OCI-LY7 (cell line): ENCODE measurements at regions not wholly inside any gene's neighbourhood (a gene's known extent, or its start where the extent isn't known, plus 50 kb on each side); places are given as distances from the start of the nearest gene placed in this dataset.

Experiments
- BruUV-seq: library from RNA; stranded (reverse); fragments of 400-500 nt; replicated peaks from 2 replicates; lab custom pipeline; 2021; lab: Mats Ljungman, UMichigan
- CTCF ChIA-PET: fragments of 300-600 bp; sonication (Branson Sonifier 250); formaldehyde crosslinking; loops from one replicate; lab custom pipeline; 2022; ENCODE audit warnings: antibody characterized with exemption; ENCODE audit not compliant: unreplicated experiment; lab: Charles Lee
- POLR2A ChIA-PET: fragments of 300-600 bp; sonication (Branson Sonifier 250); formaldehyde crosslinking; loops from one replicate; lab custom pipeline; 2022; ENCODE audit warnings: antibody characterized with exemption; lab: Charles Lee
- DNase-seq: peaks from one replicate; pipeline ENCODE4 v3.0.0-alpha.2; 2015; ENCODE audit warnings: low spot score
- H2AFZ ChIP-seq: fragments of 200-600 bp; sonication (generic), shearing (Covaris generic); 2 replicates; pipeline ENCODE4 v1.6.1; 2014; ENCODE audit warnings: mild to moderate bottlenecking, antibody characterized with exemption, low read length, moderate library complexity
- H3K27ac ChIP-seq: fragments of 200-600 bp; sonication (generic); 2 replicates; pipeline ENCODE4 v1.5.1; 2014; ENCODE audit warnings: mixed run types, low read depth, mild to moderate bottlenecking, moderate library complexity, low read length, inconsistent platforms; ENCODE audit not compliant: poor library complexity, severe bottlenecking
- H3K36me3 ChIP-seq: fragments of 200-600 bp; sonication (generic); 2 replicates; pipeline ENCODE4 v1.6.1; 2014; ENCODE audit warnings: mild to moderate bottlenecking, antibody characterized with exemption, low read length, moderate library complexity, mixed read lengths; ENCODE audit not compliant: insufficient read depth
- H3K4me1 ChIP-seq: fragments of 200-600 bp; sonication (generic); 2 replicates; pipeline ENCODE4 v1.5.1; 2014; ENCODE audit warnings: mild to moderate bottlenecking, low read length; ENCODE audit not compliant: insufficient read depth, poor library complexity, severe bottlenecking
- H3K4me2 ChIP-seq: fragments of 200-600 bp; sonication (generic); 2 replicates; pipeline ENCODE4 v1.6.1; 2014; ENCODE audit warnings: mild to moderate bottlenecking, low read length
- H3K4me3 ChIP-seq: fragments of 200-600 bp; sonication (generic); 2 replicates; pipeline ENCODE4 v1.5.1; 2014; ENCODE audit warnings: mild to moderate bottlenecking, low read depth, low read length; ENCODE audit not compliant: poor library complexity, severe bottlenecking
- H3K79me2 ChIP-seq: fragments of 200-600 bp; sonication (generic); 2 replicates; pipeline ENCODE4 v1.6.1; 2016; ENCODE audit warnings: low read depth, mild to moderate bottlenecking, low read length, moderate library complexity, mixed read lengths; ENCODE audit not compliant: insufficient read depth
- H3K9me2 ChIP-seq: fragments of 200-600 bp; sonication (generic); 2 replicates; pipeline ENCODE4 v1.6.1; 2016; ENCODE audit warnings: mild to moderate bottlenecking, low read length, mixed read lengths; ENCODE audit not compliant: insufficient read depth
- H3K9me3 ChIP-seq: fragments of 200-600 bp; sonication (generic); 2 replicates; pipeline ENCODE4 v1.6.1; 2014; ENCODE audit warnings: mild to moderate bottlenecking, mixed run types, low read length, mixed read lengths
- H4K20me1 ChIP-seq: fragments of 200-600 bp; sonication (generic); 2 replicates; pipeline ENCODE4 v1.6.1; 2014; ENCODE audit warnings: mild to moderate bottlenecking, antibody characterized with exemption, low read length, moderate library complexity, mixed read lengths; ENCODE audit not compliant: insufficient read depth
- EZH2phosphoT487 ChIP-seq: fragments of 200-600 bp; sonication (generic); IDR thresholded peaks from 2 replicates; pipeline ENCODE4 v1.6.1; 2018; ENCODE audit warnings: low read depth, borderline replicate concordance, mild to moderate bottlenecking, mixed run types, antibody characterized with exemption, low read length, moderate library complexity, mixed read lengths
- intact Hi-C: fragments of 100-400 bp; cut with micrococcal nuclease; formaldehyde crosslinking; loops from one replicate; pipeline ENCODE4 v1.10.0; 2022; ENCODE audit not compliant: unreplicated experiment
- TF ChIP-seq, protein P1 (sequence below): fragments of 200-600 bp; sonication (generic); conservative IDR thresholded peaks from 2 replicates; pipeline ENCODE4 v1.5.1; 2014; ENCODE audit warnings: mild to moderate bottlenecking, antibody characterized with exemption, low read length, moderate library complexity, mixed read lengths

DNA sequence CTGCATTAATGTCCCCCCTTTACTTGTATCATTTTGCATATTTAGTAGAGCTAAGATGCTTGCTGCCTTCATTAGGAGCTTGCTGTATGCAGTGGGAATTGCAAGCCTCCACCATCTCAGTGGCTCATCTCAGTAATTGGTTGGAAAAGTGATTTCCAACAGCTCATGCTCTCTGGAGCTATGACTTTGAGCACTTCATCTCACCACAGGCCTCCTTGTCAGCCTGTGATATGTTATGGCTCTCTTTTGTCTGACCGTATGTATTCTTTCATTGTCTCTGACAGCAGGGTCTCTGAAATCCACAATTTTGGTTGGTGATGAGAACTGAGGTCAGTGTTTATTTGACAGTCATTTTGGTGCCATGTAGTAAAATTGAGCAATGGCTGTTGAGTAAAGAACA, 345.1 kb downstream of the FAT3 start:
- Histone ChIP-seq H3K4me2 (no peak overlapping the region), H3K4me3 (no peak overlapping the region), H3K79me2 (no peaks in the 10 kb centered on the region), H3K27ac (no peak overlapping the region), H3K36me3 (no peaks in the 10 kb centered on the region), H3K9me3 (no peaks in the 10 kb centered on the region), H2AFZ (no peak overlapping the region), H3K9me2 (no peaks in the 10 kb centered on the region), H4K20me1 (no peaks in the 10 kb centered on the region), H3K4me1 (no peaks in the 10 kb centered on the region)
- no TSS peak for BruUV-seq
- no peak for TF ChIP-seq EZH2phosphoT487
- TF ChIP-seq, protein P1, sequence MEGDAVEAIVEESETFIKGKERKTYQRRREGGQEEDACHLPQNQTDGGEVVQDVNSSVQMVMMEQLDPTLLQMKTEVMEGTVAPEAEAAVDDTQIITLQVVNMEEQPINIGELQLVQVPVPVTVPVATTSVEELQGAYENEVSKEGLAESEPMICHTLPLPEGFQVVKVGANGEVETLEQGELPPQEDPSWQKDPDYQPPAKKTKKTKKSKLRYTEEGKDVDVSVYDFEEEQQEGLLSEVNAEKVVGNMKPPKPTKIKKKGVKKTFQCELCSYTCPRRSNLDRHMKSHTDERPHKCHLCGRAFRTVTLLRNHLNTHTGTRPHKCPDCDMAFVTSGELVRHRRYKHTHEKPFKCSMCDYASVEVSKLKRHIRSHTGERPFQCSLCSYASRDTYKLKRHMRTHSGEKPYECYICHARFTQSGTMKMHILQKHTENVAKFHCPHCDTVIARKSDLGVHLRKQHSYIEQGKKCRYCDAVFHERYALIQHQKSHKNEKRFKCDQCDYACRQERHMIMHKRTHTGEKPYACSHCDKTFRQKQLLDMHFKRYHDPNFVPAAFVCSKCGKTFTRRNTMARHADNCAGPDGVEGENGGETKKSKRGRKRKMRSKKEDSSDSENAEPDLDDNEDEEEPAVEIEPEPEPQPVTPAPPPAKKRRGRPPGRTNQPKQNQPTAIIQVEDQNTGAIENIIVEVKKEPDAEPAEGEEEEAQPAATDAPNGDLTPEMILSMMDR = no peak
- CTCF ChIA-PET = no interaction called here
- POLR2A ChIA-PET = no interaction called here
- DNase-seq = no peak
- intact Hi-C loops = no loop called here

DNA sequence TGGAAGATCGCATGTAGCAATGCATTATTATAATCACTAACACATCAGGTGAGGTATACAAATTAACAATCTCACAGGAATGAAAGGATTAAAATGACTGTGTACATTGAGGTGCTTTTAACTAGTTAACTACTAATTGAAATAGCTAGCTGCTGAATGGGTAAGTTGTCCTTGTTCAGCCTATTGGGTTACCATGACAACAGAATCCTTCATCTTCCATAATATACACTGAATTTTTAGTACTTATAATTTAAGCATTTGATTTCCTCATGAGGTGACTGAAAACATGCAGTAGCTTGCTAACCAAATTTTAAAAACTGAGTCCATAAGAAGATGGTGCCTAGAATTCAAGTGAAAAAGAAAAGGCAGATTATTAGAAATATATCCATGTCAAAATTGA, 347.9 kb downstream of the FAT3 start:
- Histone ChIP-seq H3K9me3 (no peaks in the 10 kb centered on the region), H3K4me1 (no peaks in the 10 kb centered on the region), H3K27ac (no peak overlapping the region), H2AFZ (no peak overlapping the region), H3K4me2 (no peak overlapping the region), H3K4me3 (no peak overlapping the region), H4K20me1 (no peaks in the 10 kb centered on the region), H3K36me3 (no peaks in the 10 kb centered on the region), H3K79me2 (no peaks in the 10 kb centered on the region), H3K9me2 (no peaks in the 10 kb centered on the region)
- intact Hi-C loops = no loop called here
- no peak for DNase-seq
- POLR2A ChIA-PET = no interaction called here
- BruUV-seq = no TSS peak
- TF ChIP-seq EZH2phosphoT487 = no peak
- TF ChIP-seq, protein P1 = no peak
- CTCF ChIA-PET = no interaction called here

DNA sequence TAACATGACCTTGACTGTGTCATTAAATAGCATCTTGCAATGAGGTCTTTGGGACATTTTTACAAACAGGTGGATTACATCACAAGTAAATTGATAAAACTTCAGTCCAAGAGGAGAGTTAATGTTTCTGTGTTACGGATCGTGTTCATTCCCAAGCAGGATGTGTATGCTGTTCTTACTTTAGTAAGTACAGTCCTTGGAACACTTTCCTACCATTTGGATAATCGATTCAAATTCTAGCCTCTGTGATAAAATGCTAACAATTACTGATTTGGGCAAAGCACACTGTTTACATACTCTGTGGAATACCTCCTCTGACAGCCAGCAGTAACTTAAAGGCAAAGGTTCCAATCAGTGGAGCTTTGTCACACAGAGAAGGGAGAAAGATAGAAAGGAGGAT, 351.7 kb downstream of the FAT3 start:
- no peaks in the 10 kb centered on the region for H3K9me2 ChIP-seq
- H3K9me3 ChIP-seq = no peaks in the 10 kb centered on the region
- no peaks in the 10 kb centered on the region for H3K36me3 ChIP-seq
- H2AFZ ChIP-seq = no peak overlapping the region
- H3K27ac ChIP-seq = no peak overlapping the region
- POLR2A ChIA-PET = no interaction called here
- H4K20me1 ChIP-seq = no peaks in the 10 kb centered on the region
- H3K79me2 ChIP-seq = no peaks in the 10 kb centered on the region
- no peak overlapping the region for H3K4me3 ChIP-seq
- TF ChIP-seq, protein P1 = no peak
- TF ChIP-seq EZH2phosphoT487 = no peak
- DNase-seq = no peak
- H3K4me2 ChIP-seq = no peak overlapping the region
- CTCF ChIA-PET = no interaction called here
- BruUV-seq = no TSS peak
- intact Hi-C loops = no loop called here
- no peaks in the 10 kb centered on the region for H3K4me1 ChIP-seq
